GM23248 (cell line): ENCODE measurements at regions not wholly inside any gene's neighbourhood (a gene's known extent, or its start where the extent isn't known, plus 50 kb on each side); places are given as distances from the start of the nearest gene placed in this dataset.

Experiments
- EZH2 ChIP-seq: fragments of 200-600 bp; sonication (generic); IDR thresholded peaks from 2 replicates; pipeline ENCODE4 v1.6.1; 2018; ENCODE audit warnings: antibody characterized with exemption, mild to moderate bottlenecking; ENCODE audit not compliant: insufficient read depth, poor library complexity, severe bottlenecking
- EZH2phosphoT487 ChIP-seq: fragments of 200-600 bp; sonication (generic); IDR thresholded peaks from 2 replicates; pipeline ENCODE4 v1.6.1; 2018; ENCODE audit warnings: antibody characterized with exemption, moderate library complexity, mild to moderate bottlenecking, low read depth; ENCODE audit not compliant: insufficient read depth

GRCh38 chr7:26073041-26073440, 79.0 kb upstream of the NFE2L3 start:
- no peak for TF ChIP-seq EZH2phosphoT487
- no peak for TF ChIP-seq EZH2
